ENCODE measurements at regions not wholly inside any gene's neighbourhood (a gene's known extent, or its start where the extent isn't known, plus 50 kb on each side); places are given as distances from the start of the nearest gene placed in this dataset.

DNA sequence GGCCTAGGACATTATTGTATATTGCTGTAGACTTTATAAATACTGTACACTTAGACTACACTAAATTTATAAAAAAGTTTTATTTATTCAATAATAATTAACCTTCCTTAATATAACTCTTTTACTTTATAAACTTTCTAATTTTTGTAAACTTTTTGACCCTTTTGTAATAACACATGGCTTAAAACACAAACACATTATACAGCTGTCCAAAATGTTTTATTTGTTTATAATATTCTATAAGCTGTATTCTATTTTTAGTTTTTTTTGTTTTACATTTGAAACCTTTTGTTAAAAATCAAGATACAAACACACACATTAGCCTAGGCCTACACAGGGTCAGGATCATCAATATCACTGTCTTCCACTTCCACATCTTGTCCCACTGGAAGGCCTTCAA is 190.0 kb downstream of the BMP4 start:
- no peaks in the 10 kb centered on the region for H3F3A ChIP-seq (ENCODE audit: insufficient read depth)
- no peaks in the 10 kb centered on the region for H4K20me1 ChIP-seq (ENCODE audit: low read depth, low read length)
- H3K36me3 ChIP-seq (ENCODE audit: low read length) = no peaks in the 10 kb centered on the region
- H2AFZ ChIP-seq (ENCODE audit: low read depth, low read length, severe bottlenecking) = no peak overlapping the region
- no peak overlapping the region for H3K9ac ChIP-seq (ENCODE audit: low read length)
- H3K4me2 ChIP-seq (ENCODE audit: low read depth, low read length, poor library complexity, severe bottlenecking) = no peak overlapping the region
- TF ChIP-seq, protein P1, sequence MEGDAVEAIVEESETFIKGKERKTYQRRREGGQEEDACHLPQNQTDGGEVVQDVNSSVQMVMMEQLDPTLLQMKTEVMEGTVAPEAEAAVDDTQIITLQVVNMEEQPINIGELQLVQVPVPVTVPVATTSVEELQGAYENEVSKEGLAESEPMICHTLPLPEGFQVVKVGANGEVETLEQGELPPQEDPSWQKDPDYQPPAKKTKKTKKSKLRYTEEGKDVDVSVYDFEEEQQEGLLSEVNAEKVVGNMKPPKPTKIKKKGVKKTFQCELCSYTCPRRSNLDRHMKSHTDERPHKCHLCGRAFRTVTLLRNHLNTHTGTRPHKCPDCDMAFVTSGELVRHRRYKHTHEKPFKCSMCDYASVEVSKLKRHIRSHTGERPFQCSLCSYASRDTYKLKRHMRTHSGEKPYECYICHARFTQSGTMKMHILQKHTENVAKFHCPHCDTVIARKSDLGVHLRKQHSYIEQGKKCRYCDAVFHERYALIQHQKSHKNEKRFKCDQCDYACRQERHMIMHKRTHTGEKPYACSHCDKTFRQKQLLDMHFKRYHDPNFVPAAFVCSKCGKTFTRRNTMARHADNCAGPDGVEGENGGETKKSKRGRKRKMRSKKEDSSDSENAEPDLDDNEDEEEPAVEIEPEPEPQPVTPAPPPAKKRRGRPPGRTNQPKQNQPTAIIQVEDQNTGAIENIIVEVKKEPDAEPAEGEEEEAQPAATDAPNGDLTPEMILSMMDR (IDR thresholded peaks at IDR 0.05; ENCODE audit: insufficient read depth, low read length, poor library complexity, severe bottlenecking) = no peak
- no peak for TF ChIP-seq EZH2phosphoT487 (conservative IDR thresholded peaks at IDR 0.05; ENCODE audit: low read length)
- H3K4me3 ChIP-seq (ENCODE audit: insufficient read depth, low read length, poor library complexity, severe bottlenecking) = no peak overlapping the region
- no peaks in the 10 kb centered on the region for H3K27me3 ChIP-seq (ENCODE audit: low read length)
- H3K9me2 ChIP-seq (replicated peaks; ENCODE audit: insufficient read depth, low read length) = no peaks in the 10 kb centered on the region
- H3K79me2 ChIP-seq (ENCODE audit: insufficient read depth, low read length) = no peaks in the 10 kb centered on the region
- H3K27ac ChIP-seq (ENCODE audit: low read depth, low read length) = no peak overlapping the region
- H3K9me3 ChIP-seq (ENCODE audit: insufficient read depth, low read length) = no peaks in the 10 kb centered on the region

DNA sequence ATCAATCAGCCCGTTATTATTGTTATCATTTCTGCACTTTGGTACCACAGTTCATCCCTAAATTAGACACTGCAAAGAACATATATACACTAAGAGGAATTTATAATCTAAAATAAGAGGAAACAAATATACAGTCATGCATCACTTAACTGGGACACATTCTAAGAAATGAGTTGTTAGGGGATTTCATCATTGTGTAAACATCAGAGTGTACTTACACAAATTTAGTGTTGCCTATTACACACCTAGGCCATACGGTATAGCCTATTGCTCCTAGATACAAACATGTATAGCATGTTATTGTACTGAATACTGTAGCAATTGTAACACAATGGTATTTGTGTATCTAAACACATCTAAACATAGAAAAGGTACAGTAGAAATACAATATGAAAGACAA is 190.5 kb downstream of the BMP4 start:
- Histone ChIP-seq H4K20me1 (ENCODE audit: low read depth, low read length) (no peaks in the 10 kb centered on the region), H3K4me2 (ENCODE audit: low read depth, low read length, poor library complexity, severe bottlenecking) (no peak overlapping the region), H3K9me2 (replicated peaks; ENCODE audit: insufficient read depth, low read length) (no peaks in the 10 kb centered on the region), H3K27ac (ENCODE audit: low read depth, low read length) (no peak overlapping the region), H3K9ac (ENCODE audit: low read length) (no peak overlapping the region), H3K4me3 (ENCODE audit: insufficient read depth, low read length, poor library complexity, severe bottlenecking) (no peak overlapping the region), H3F3A (ENCODE audit: insufficient read depth) (no peaks in the 10 kb centered on the region), H3K27me3 (ENCODE audit: low read length) (no peaks in the 10 kb centered on the region), H3K36me3 (ENCODE audit: low read length) (no peaks in the 10 kb centered on the region), H2AFZ (ENCODE audit: low read depth, low read length, severe bottlenecking) (no peak overlapping the region), H3K9me3 (ENCODE audit: insufficient read depth, low read length) (no peaks in the 10 kb centered on the region), H3K79me2 (ENCODE audit: insufficient read depth, low read length) (no peaks in the 10 kb centered on the region)
- TF ChIP-seq, protein P1 (IDR thresholded peaks at IDR 0.05; ENCODE audit: insufficient read depth, low read length, poor library complexity, severe bottlenecking) = no peak
- no peak for TF ChIP-seq EZH2phosphoT487 (conservative IDR thresholded peaks at IDR 0.05; ENCODE audit: low read length)

DNA sequence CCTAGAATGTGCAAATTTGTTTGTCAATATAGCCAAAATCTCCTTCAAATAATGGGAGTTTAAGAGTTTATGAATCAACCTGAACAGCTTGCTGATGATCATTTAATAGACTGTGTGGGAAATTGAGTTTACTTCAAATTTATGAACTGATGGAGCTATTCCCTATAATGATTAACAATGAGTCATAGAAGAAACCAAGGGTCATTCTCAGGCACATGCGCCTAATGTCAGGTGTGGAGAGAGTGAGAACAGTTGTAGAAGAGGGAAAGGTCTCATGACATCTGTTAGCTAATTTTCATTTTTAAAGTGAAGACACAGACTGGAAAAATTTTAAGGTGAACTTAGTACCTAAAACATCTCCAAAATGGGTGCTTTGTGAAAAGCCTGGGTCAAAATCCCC is 191.8 kb downstream of the BMP4 start:
- Histone ChIP-seq H3K36me3 (ENCODE audit: low read length) (no peaks in the 10 kb centered on the region), H4K20me1 (ENCODE audit: low read depth, low read length) (no peaks in the 10 kb centered on the region), H3K79me2 (ENCODE audit: insufficient read depth, low read length) (no peaks in the 10 kb centered on the region), H3K27ac (ENCODE audit: low read depth, low read length) (no peak overlapping the region), H3K4me3 (ENCODE audit: insufficient read depth, low read length, poor library complexity, severe bottlenecking) (no peak overlapping the region), H3K9me3 (ENCODE audit: insufficient read depth, low read length) (no peaks in the 10 kb centered on the region), H3K4me2 (ENCODE audit: low read depth, low read length, poor library complexity, severe bottlenecking) (no peak overlapping the region), H3K9me2 (replicated peaks; ENCODE audit: insufficient read depth, low read length) (no peaks in the 10 kb centered on the region), H3K9ac (ENCODE audit: low read length) (no peak overlapping the region), H3K27me3 (ENCODE audit: low read length) (no peaks in the 10 kb centered on the region), H2AFZ (ENCODE audit: low read depth, low read length, severe bottlenecking) (no peak overlapping the region), H3F3A (ENCODE audit: insufficient read depth) (no peaks in the 10 kb centered on the region)
- no peak for TF ChIP-seq EZH2phosphoT487 (conservative IDR thresholded peaks at IDR 0.05; ENCODE audit: low read length)
- TF ChIP-seq, protein P1 (IDR thresholded peaks at IDR 0.05; ENCODE audit: insufficient read depth, low read length, poor library complexity, severe bottlenecking) = no peak

Measured in SU-DHL-6 (cell line).